GM21717 (cell line): ENCODE measurements at regions not wholly inside any gene's neighbourhood (a gene's known extent, or its start where the extent isn't known, plus 50 kb on each side); places are given as distances from the start of the nearest gene placed in this dataset.
"Not testable (repeated sequence)": the region's sequence is repeated elsewhere in the genome, so short reads cannot be mapped to it uniquely, and the experiment has no call there.

Experiments used
- ATAC-seq: cut with Tn5 transposase; IDR thresholded peaks from one replicate; pipeline ENCODE4 v1.9.1; 2021; ENCODE audit warnings: mild to moderate bottlenecking, moderate library complexity; ENCODE audit not compliant: unreplicated experiment

- no peak for ATAC-seq
Observed at GRCh38 chr13:61672756-61673155, 257.1 kb upstream of the PCDH20 start.

DNA sequence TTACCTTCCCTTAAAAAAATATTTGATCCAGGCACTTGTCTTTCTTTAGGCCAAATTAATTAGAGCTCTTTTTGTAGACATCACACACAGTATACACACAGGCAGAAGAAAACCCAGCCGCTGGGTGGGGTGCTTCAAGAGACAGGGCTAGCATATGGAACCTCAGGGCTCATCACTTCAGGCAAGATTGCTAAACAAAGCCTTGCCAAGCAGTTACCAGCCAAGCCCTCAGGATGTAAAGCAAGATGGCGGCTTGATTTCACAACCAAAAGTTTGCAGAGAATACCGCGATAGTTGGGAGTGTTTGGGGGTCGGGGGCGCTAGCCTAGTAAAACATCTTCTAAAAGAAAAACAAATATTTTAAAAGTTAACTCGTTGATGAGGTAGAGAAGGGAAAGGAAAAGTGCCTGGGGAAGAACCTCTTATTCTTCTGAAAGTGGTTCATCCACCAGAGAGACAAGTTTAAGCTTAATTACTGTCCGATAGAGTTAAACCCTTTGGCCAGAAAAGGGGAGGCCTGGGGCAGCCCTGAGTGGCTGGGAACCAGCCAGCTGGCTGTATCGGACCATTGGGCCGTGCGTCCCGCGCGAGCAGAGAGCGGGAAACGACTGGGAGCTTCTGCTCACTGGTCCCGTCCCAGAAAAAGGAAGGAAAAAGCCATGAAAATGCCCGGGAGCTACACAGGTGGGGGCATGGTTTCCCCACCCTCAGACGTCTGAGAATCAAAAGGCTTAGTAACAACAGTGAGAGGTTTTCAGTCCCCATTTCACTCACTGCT, 254.9 kb upstream of the PCDH20 start:
- no peak for ATAC-seq

DNA sequence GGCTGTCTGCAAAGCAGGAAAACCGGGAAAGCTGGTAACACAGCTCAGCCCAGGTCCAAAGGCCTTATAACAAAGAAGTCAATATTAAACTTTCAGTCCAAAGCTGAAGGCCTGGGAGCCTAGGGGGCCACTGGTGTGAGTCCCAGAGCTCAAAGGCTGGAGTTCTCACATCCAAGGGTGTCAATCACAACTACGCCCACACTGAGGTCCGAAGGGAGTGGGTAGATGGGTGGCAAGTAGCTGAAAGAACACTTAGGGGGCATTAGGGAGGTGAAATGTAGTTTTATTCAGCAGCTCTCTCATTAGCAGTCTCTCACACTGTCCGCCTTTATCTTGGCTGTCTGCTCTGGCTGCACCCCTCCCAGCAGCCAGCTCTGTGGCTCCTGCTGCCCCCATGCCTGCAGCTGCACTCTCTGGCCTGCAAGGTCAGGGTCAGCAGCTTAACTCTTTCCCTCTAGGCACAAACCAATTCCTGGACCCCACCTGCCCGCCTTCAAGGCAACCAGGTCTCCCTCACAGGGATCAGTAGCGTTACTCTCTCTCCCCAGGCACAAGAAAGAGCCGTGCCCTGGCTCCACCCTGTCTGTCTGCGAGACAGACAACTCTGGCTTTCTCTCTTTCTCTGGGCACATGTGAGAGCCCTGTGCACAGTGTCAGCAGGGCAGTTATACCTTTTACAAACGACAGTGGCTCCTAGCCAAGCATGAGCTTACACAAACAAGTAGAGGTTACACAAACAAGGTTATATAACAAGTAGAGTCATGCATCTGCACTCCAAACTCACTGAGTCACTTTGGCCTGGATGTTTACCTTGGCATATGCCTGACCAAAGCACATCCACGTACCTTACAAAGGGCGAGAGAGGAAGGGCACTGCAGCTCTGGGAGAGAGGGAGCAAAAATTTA, 249.4 kb upstream of the PCDH20 start:
- no peak for ATAC-seq

- ATAC-seq, result no peak
Observed at GRCh38 chr13:61654481-61654880, 238.8 kb upstream of the PCDH20 start.

DNA sequence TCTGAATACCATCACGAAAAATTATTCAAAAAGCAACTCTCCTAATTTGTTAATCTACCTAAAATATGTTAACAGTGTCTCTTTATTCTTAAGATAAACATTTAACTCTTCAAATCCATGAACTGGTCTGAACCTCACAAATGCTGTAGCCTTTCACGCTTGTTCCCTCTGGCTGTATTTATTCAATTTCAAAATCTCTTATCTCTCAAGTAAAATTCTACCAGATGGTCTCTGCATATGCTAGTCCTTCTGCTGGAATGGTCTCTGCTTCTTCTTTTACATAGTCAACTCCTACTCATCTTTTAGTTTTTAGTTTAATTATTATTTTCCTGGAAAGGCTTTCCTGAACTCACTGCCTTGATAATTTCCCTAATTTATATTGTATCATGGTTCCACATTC, 232.9 kb upstream of the PCDH20 start:
- no peak for ATAC-seq

DNA sequence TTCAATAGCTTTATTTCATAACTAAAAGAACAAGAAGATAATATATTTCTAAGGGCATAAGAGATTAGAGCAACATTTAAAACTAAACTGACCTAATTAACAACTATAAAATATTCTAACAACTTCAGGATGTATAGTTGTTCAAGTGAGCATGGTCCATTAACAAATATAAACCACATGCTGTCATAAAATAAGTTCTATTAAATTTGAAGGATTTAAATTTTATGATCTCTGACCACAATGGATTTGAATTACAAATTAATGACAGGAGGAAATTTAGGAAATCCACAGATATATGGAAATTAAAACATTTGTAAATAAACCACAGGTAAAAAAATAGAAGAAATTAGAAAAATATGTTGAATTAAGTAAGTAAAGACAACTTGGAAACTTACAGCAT, 196.5 kb upstream of the PCDH20 start:
- ATAC-seq, result no peak

DNA sequence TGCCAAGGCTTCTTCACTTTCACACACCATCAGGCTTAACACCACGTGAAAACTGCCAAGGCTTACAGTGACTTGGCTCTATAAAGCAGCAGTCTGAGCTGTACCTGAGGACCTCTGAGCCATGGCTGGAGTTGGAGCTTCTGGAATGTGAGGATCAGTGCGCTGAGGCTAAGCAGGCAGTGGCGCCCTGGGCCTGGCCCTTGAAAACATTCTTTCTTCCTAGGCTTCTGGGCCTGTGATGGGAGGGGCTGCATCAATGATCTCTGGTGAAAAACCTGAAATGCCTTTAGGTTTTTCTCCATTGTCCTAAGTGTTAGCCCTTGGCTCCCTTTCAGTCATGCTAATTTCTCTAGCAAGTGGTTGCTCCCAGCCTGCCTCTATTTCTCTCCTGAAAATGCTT, 192.5 kb upstream of the PCDH20 start:
- ATAC-seq, result no peak

- no peak for ATAC-seq
Observed at GRCh38 chr13:61600360-61601033, 184.8 kb upstream of the PCDH20 start.

- ATAC-seq, result no peak
Observed at GRCh38 chr13:61592489-61592888, 176.8 kb upstream of the PCDH20 start.

DNA sequence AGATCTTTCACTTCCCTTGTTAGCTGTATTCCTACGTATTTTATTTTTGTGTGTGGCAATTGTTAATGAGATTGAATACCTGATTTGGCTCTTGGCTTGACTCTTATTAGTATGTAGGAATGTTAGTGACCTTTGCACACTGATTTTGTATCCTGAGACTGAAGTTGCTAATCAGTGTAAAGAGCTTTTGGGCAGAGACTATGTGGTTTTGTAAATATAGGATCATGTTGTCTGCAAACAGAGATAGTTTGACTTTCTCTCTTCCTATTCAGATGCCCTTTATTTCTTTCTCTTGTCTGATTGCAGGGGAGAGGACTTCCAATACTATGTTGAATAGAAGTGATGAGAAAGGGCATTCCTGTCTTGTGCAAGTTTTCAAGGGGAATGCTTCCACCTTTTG, 160.3 kb upstream of the PCDH20 start:
- ATAC-seq, result no peak

DNA sequence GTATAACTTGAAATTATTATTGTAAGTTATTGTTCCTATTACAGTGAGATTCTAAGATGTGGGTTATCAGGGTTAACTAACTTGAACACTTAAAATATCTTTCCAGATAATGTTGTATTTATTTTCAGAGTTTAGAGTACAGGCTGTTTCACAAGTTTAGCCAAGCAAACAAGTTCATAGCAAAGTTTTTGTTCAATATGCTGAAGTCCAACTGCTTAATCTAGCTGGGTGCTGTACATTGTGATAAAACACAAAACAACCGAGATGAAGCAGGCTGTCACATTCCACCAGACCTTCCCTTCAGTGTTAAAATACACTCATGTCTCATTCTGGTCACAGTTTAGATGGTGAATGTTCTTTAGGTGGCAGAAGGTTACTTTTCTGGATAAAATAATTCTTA, 148.0 kb upstream of the PCDH20 start:
- no peak for ATAC-seq

- no peak for ATAC-seq
Observed at GRCh38 chr13:61546911-61547310, 131.3 kb upstream of the PCDH20 start.

DNA sequence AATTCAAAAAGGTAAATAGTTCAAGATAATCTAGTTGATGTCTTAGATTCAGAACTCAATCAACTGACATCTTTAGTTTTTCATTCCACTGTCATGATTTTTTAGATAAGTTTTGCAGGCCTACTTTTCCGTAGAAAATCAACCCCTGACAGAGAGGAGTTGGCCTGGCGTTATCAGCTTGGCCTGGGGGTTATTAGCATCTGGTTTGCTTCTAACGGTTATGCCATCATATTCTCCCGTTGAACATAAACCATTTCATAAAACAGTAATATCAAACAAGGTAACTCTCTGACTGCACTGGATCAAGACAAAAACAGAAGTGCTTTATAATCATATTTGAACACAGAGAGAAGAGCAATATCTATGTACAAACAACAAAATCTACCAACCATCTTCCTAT, 130.8 kb upstream of the PCDH20 start:
- ATAC-seq, result no peak

DNA sequence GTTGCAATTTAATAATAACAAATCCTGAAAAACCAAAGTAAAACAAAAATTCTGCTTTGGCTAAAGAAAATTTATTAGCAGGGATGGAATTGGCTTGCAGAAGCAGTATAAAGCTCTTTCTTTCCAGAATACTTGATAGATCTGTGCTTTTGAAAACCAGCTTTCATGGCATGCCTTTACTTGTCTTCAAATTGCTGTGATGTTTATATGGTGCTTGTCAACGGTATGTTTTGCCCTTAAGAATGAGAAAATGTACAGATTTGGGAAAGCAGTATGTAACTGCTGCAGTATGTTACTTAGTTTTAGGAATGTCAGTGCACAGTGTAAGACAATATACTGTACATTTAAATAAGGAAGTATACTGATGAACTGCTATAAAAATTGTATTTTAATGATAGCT, 120.8 kb upstream of the PCDH20 start:
- no peak for ATAC-seq

GRCh38 chr13:61531383-61532065, 115.9 kb upstream of the PCDH20 start:
- peak; percentile 76 for ATAC-seq

GRCh38 chr13:61519214-61519613, 103.6 kb upstream of the PCDH20 start:
- ATAC-seq, result not testable (repeated sequence)

- no peak for ATAC-seq
Observed at GRCh38 chr13:61508936-61509335, 93.3 kb upstream of the PCDH20 start.

GRCh38 chr13:61500176-61500575, 84.5 kb upstream of the PCDH20 start:
- no peak for ATAC-seq

DNA sequence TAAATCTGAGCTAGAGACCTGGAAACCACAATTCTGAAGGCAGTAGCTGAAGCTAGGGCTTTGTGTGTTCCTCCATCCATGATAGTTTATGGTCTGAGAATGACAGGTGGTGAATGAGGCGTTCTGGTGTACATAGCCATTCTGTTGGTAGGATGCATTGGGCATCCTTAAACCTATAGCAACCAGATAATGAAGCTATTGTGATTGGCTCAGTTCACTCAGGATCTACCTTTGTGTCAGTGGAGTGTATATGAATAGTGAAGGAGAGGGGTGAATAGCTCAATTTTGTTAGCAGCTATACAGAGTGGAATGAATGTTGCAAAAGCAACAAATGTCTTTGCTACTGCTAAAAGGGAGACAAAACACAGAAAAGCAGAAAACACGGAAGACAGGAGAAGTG, 80.0 kb upstream of the PCDH20 start:
- no peak for ATAC-seq

DNA sequence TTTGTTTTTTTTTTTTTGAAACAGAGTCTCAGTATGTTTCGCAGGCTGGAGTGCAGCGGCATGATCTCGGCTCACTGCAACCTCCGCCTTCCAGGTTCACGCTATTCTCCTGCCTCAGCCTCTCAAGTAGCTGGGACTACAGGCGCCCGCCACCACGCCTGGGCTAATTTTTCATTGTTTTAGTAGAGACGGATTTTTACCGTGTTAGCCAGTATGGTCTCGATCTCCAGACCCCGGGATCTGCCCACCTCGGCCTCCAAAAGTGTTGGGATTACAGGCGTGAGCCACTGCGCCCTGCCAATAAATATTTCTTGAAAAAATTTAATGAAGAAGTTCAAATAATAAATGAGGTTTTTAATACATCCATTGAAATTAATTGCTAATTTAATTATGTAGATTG, 77.9 kb upstream of the PCDH20 start:
- ATAC-seq, result not testable (repeated sequence)

- no peak for ATAC-seq
Observed at GRCh38 chr13:61486496-61486895, 70.8 kb upstream of the PCDH20 start.
